SK-N-SH (cell line): ENCODE measurements at regions not wholly inside any gene's neighbourhood (a gene's known extent, or its start where the extent isn't known, plus 50 kb on each side); places are given as distances from the start of the nearest gene placed in this dataset.

ENCODE experiments used
- CTCF ChIA-PET: fragments of 300-600, 350-600 bp; formaldehyde crosslinking; extraction: SDS; loops from one replicate; lab custom pipeline; 2021; lab: Yijun Ruan, JAX
- POLR2A ChIA-PET: fragments of 350-600 bp; sonication (Branson Sonifier 250); formaldehyde crosslinking; extraction: SDS; loops from one replicate; lab custom pipeline; 2020; ENCODE audit warnings: antibody characterized with exemption, inconsistent platforms; lab: Yijun Ruan, JAX
- DNase-seq: peaks from one replicate; pipeline ENCODE4 v3.0.0; 2012
- H2AFZ ChIP-seq: fragments of 200-600 bp; sonication (generic); 2 replicates; pipeline ENCODE4 v1.8.1; 2016; ENCODE audit warnings: antibody characterized with exemption, mild to moderate bottlenecking, low read depth
- H3F3A ChIP-seq: fragments of 200-600 bp; sonication (generic); replicated peaks from 2 replicates; pipeline ENCODE3; 2016; ENCODE audit warnings: antibody characterized with exemption, mild to moderate bottlenecking; ENCODE audit not compliant: insufficient read depth
- H3K27ac ChIP-seq, 2 experiments: fragments of 200-500 bp in 1 of 2; fragments of 200-600 bp in 1 of 2; sonication (Bioruptor generic) in 1 of 2; sonication (generic), shearing (Covaris generic) in 1 of 2; 2 replicates each; pipeline versions ENCODE4 v1.5.1 to v1.6.1; 2014 to 2016; ENCODE audit warnings: low read depth in 2 of 2, inconsistent platforms in 1 of 2, low read length in 1 of 2, mild to moderate bottlenecking in 1 of 2, mixed read lengths in 1 of 2
- H3K27me3 ChIP-seq: fragments of 200-600 bp; sonication (generic), shearing (Covaris generic); 2 replicates; pipeline ENCODE4 v1.6.1; 2016; ENCODE audit warnings: mixed run types; ENCODE audit not compliant: insufficient read depth
- H3K36me3 ChIP-seq, 2 experiments: fragments of 200-500 bp in 1 of 2; fragments of 200-600 bp in 1 of 2; sonication (Bioruptor generic) in 1 of 2; sonication (generic) in 1 of 2; replicated peaks in 1 of 2; 2 replicates each; pipeline versions ENCODE3 to v1.5.1; 2014 to 2016; ENCODE audit warnings: low read length in 1 of 2, mild to moderate bottlenecking in 1 of 2; ENCODE audit not compliant: insufficient read depth in 2 of 2, control insufficient read depth in 1 of 2
- H3K4me1 ChIP-seq, 2 experiments: fragments of 200-500 bp in 1 of 2; fragments of 200-600 bp in 1 of 2; sonication (Bioruptor generic) in 1 of 2; sonication (generic), shearing (Covaris generic) in 1 of 2; 2 replicates each; pipeline versions ENCODE4 v1.5.1 to v1.6.1; 2014 to 2016; ENCODE audit warnings: low read depth in 1 of 2, low read length in 1 of 2, mixed run types in 1 of 2; ENCODE audit not compliant: insufficient read depth in 2 of 2, control insufficient read depth in 1 of 2
- H3K4me2 ChIP-seq: fragments of 200-600 bp; sonication (generic), shearing (Covaris generic); 2 replicates; pipeline ENCODE4 v1.6.1; 2017; ENCODE audit warnings: mixed run types
- H3K4me3 ChIP-seq, 2 experiments: fragments of 200-500 bp in 1 of 2; fragments of 200-600 bp in 1 of 2; sonication (Bioruptor generic) in 1 of 2; sonication (generic), shearing (Covaris generic) in 1 of 2; 2 replicates each; pipeline versions ENCODE4 v1.5.1 to v1.8.1; 2014 to 2016; ENCODE audit warnings: low read depth in 2 of 2, inconsistent platforms in 1 of 2, low read length in 1 of 2, mild to moderate bottlenecking in 1 of 2, mixed read lengths in 1 of 2, moderate library complexity in 1 of 2
- H3K79me2 ChIP-seq: fragments of 200-600 bp; sonication (generic); 2 replicates; pipeline ENCODE4 v1.8.1; 2017; ENCODE audit warnings: mild to moderate bottlenecking; ENCODE audit not compliant: insufficient read depth
- H3K9ac ChIP-seq: fragments of 200-600 bp; sonication (generic); 2 replicates; pipeline ENCODE4 v1.6.1; 2017; ENCODE audit warnings: mixed run types
- H3K9me2 ChIP-seq: fragments of 200-600 bp; sonication (generic); 2 replicates; pipeline ENCODE4 v1.6.1; 2017; ENCODE audit warnings: mixed run types
- H3K9me3 ChIP-seq: fragments of 200-600 bp; sonication (generic); 2 replicates; pipeline ENCODE4 v1.6.1; 2017; ENCODE audit warnings: mixed run types, mild to moderate bottlenecking, moderate library complexity
- H4K20me1 ChIP-seq: fragments of 200-600 bp; sonication (generic); 2 replicates; pipeline ENCODE4 v1.6.1; 2017; ENCODE audit warnings: mild to moderate bottlenecking, mixed run types; ENCODE audit not compliant: insufficient read depth
- EP300 ChIP-seq, 2 experiments: IDR thresholded peaks; 2 replicates each; pipeline versions ENCODE4 v1.4.0 to v1.6.1; 2012; ENCODE audit warnings: borderline replicate concordance in 1 of 2, low read depth in 1 of 2, low read length in 1 of 2
- EZH2phosphoT487 ChIP-seq: fragments of 200-600 bp; sonication (generic); IDR thresholded peaks from 2 replicates; pipeline ENCODE4 v1.6.1; 2017; ENCODE audit warnings: low read depth, mixed run types, mild to moderate bottlenecking, antibody characterized with exemption, moderate library complexity, borderline replicate concordance
- FOXM1 ChIP-seq: IDR thresholded peaks from 2 replicates; pipeline ENCODE4 v1.4.0; 2012; ENCODE audit warnings: low read depth, mild to moderate bottlenecking
- GATA2 ChIP-seq: sonication (generic); formaldehyde crosslinking; IDR thresholded peaks from 2 replicates; pipeline ENCODE4 v1.5.0; 2020; ENCODE audit warnings: mild to moderate bottlenecking, missing genetic modification reagents
- MEF2A ChIP-seq: IDR thresholded peaks from 2 replicates; pipeline ENCODE4 v1.4.0; 2012; ENCODE audit warnings: low read depth, borderline replicate concordance
- NRF1 ChIP-seq: IDR thresholded peaks from 2 replicates; pipeline ENCODE4 v1.6.1; 2012; ENCODE audit warnings: low read depth, mild to moderate bottlenecking, low read length
- RAD21 ChIP-seq: IDR thresholded peaks from 2 replicates; pipeline ENCODE4 v1.6.1; 2012; ENCODE audit warnings: mild to moderate bottlenecking, low read length
- RCOR1 ChIP-seq: fragments of 150-350 bp; IDR thresholded peaks from 2 replicates; pipeline ENCODE4 v1.6.1; 2017; ENCODE audit warnings: antibody characterized with exemption, low read length
- REST ChIP-seq: IDR thresholded peaks from 2 replicates; pipeline ENCODE4 v1.6.1; 2012; ENCODE audit warnings: mild to moderate bottlenecking, low read depth, low read length, moderate library complexity
- RFX5 ChIP-seq: IDR thresholded peaks from 2 replicates; pipeline ENCODE4 v1.6.1; 2012; ENCODE audit warnings: mild to moderate bottlenecking, improper control_type of control experiment, low read length
- RXRA ChIP-seq: IDR thresholded peaks from 2 replicates; pipeline ENCODE4 v1.4.0; 2012; ENCODE audit warnings: low read depth, mild to moderate bottlenecking, borderline replicate concordance
- SMC3 ChIP-seq: IDR thresholded peaks from 2 replicates; pipeline ENCODE4 v1.6.1; 2012; ENCODE audit warnings: low read depth, low read length, improper control_type of control experiment
- TAF1 ChIP-seq: IDR thresholded peaks from 2 replicates; pipeline ENCODE4 v1.6.1; 2012; ENCODE audit warnings: low read depth, mild to moderate bottlenecking, low read length, moderate library complexity, borderline replicate concordance
- TEAD4 ChIP-seq: IDR thresholded peaks from 2 replicates; pipeline ENCODE4 v1.4.0; 2012; ENCODE audit warnings: mild to moderate bottlenecking, borderline replicate concordance; ENCODE audit not compliant: insufficient read depth
- USF1 ChIP-seq: IDR thresholded peaks from 2 replicates; pipeline ENCODE4 v1.4.0; 2012; ENCODE audit warnings: low read depth, borderline replicate concordance
- WGBS: methylation state at CpG from one replicate; pipeline ENCODE4 v1.1.6; 2017; ENCODE audit warnings: low lambda C conversion rate; 5-methylcytosine and 5-hydroxymethylcytosine counted together
- TF ChIP-seq, protein P1 (sequence below): fragments of 150-350 bp; IDR thresholded peaks from 2 replicates; pipeline ENCODE4 v1.6.1; 2016; ENCODE audit warnings: mild to moderate bottlenecking, low read depth, low read length
- TF ChIP-seq, protein P2 (sequence below): IDR thresholded peaks from 2 replicates; pipeline ENCODE4 v1.4.0; 2012; ENCODE audit warnings: low read depth, borderline replicate concordance
- TF ChIP-seq, protein P3 (sequence below): IDR thresholded peaks from 2 replicates; pipeline ENCODE4 v1.4.0; 2012; ENCODE audit warnings: low read depth
- TF ChIP-seq, protein P4 (sequence below): fragments of 200-600 bp; sonication (generic); IDR thresholded peaks from 2 replicates; pipeline ENCODE4 v1.6.1; 2017; ENCODE audit warnings: antibody characterized with exemption, mild to moderate bottlenecking, moderate library complexity

- ChIA-PET CTCF (no interaction called here), POLR2A (no interaction called here)
- no peaks in the 10 kb centered on the region for H3K9me3 ChIP-seq
- H3K4me2 ChIP-seq: no peak overlapping the region
- H3K4me1 ChIP-seq: no peaks in the 10 kb centered on the region
- no peaks in the 10 kb centered on the region for H3K36me3 ChIP-seq
- no peaks in the 10 kb centered on the region for H3K79me2 ChIP-seq
- no peak overlapping the region for H3K9ac ChIP-seq
- 0% methylated on average over 3 of the region's 3 CpGs for WGBS
- no peak for DNase-seq
- H3F3A ChIP-seq: no peaks in the 10 kb centered on the region
- no peak for TF ChIP-seq EP300 (IDR thresholded peaks at IDR 0.05; ENCODE audit: borderline replicate concordance in 1 of 2, low read depth in 1 of 2, low read length in 1 of 2)
- TF ChIP-seq REST: no peak
- no peak for TF ChIP-seq RAD21
- no peak for TF ChIP-seq TEAD4
- TF ChIP-seq MEF2A: no peak
- no peak for TF ChIP-seq FOXM1
- no peak for TF ChIP-seq RFX5
- no peak for TF ChIP-seq NRF1
- TF ChIP-seq, protein P1, sequence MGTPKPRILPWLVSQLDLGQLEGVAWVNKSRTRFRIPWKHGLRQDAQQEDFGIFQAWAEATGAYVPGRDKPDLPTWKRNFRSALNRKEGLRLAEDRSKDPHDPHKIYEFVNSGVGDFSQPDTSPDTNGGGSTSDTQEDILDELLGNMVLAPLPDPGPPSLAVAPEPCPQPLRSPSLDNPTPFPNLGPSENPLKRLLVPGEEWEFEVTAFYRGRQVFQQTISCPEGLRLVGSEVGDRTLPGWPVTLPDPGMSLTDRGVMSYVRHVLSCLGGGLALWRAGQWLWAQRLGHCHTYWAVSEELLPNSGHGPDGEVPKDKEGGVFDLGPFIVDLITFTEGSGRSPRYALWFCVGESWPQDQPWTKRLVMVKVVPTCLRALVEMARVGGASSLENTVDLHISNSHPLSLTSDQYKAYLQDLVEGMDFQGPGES: no peak
- no peak for TF ChIP-seq USF1
- no peak for TF ChIP-seq RXRA
- TF ChIP-seq, protein P2, sequence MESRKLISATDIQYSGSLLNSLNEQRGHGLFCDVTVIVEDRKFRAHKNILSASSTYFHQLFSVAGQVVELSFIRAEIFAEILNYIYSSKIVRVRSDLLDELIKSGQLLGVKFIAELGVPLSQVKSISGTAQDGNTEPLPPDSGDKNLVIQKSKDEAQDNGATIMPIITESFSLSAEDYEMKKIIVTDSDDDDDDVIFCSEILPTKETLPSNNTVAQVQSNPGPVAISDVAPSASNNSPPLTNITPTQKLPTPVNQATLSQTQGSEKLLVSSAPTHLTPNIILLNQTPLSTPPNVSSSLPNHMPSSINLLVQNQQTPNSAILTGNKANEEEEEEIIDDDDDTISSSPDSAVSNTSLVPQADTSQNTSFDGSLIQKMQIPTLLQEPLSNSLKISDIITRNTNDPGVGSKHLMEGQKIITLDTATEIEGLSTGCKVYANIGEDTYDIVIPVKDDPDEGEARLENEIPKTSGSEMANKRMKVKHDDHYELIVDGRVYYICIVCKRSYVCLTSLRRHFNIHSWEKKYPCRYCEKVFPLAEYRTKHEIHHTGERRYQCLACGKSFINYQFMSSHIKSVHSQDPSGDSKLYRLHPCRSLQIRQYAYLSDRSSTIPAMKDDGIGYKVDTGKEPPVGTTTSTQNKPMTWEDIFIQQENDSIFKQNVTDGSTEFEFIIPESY: no peak
- TF ChIP-seq SMC3: no peak
- TF ChIP-seq TAF1: no peak
- TF ChIP-seq RCOR1: no peak
- TF ChIP-seq, protein P3, sequence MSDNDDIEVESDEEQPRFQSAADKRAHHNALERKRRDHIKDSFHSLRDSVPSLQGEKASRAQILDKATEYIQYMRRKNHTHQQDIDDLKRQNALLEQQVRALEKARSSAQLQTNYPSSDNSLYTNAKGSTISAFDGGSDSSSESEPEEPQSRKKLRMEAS: no peak
- no peak for TF ChIP-seq EZH2phosphoT487
- no peak for TF ChIP-seq GATA2 (CRISPR knock-in tag)
- TF ChIP-seq, protein P4, sequence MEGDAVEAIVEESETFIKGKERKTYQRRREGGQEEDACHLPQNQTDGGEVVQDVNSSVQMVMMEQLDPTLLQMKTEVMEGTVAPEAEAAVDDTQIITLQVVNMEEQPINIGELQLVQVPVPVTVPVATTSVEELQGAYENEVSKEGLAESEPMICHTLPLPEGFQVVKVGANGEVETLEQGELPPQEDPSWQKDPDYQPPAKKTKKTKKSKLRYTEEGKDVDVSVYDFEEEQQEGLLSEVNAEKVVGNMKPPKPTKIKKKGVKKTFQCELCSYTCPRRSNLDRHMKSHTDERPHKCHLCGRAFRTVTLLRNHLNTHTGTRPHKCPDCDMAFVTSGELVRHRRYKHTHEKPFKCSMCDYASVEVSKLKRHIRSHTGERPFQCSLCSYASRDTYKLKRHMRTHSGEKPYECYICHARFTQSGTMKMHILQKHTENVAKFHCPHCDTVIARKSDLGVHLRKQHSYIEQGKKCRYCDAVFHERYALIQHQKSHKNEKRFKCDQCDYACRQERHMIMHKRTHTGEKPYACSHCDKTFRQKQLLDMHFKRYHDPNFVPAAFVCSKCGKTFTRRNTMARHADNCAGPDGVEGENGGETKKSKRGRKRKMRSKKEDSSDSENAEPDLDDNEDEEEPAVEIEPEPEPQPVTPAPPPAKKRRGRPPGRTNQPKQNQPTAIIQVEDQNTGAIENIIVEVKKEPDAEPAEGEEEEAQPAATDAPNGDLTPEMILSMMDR: no peak
- no peak overlapping the region for H3K27ac ChIP-seq
- no peaks in the 10 kb centered on the region for H3K9me2 ChIP-seq
- no peaks in the 10 kb centered on the region for H3K27me3 ChIP-seq
- H3K4me3 ChIP-seq: no peak overlapping the region
- H4K20me1 ChIP-seq: no peaks in the 10 kb centered on the region
- H2AFZ ChIP-seq: no peak overlapping the region
These were observed 184.3 kb upstream of the TRPC4 start for GRCh38 chr13:38053896-38054295.
